HG03175 (cell line): ENCODE measurements at regions not wholly inside any gene's neighbourhood (a gene's known extent, or its start where the extent isn't known, plus 50 kb on each side); places are given as distances from the start of the nearest gene placed in this dataset.
"Not testable (repeated sequence)": the region's sequence is repeated elsewhere in the genome, so short reads cannot be mapped to it uniquely, and the experiment has no call there.

Source experiments
- ATAC-seq: cut with Tn5 transposase; IDR thresholded peaks from one replicate; pipeline ENCODE4 v1.9.1; 2021; ENCODE audit warnings: mild to moderate bottlenecking, moderate library complexity; ENCODE audit not compliant: unreplicated experiment

- no peak for ATAC-seq
Observed at GRCh38 chr1:114270718-114271117, 117.0 kb upstream of the SYT6 start.

GRCh38 chr1:114270282-114270681 is 116.6 kb upstream of the SYT6 start:
- ATAC-seq, result no peak

- ATAC-seq, result no peak
Observed at GRCh38 chr1:114269539-114269938, 115.9 kb upstream of the SYT6 start.

- peak; percentile 97 for ATAC-seq
Observed at GRCh38 chr1:114263343-114263742, 109.7 kb upstream of the SYT6 start.

- no peak for ATAC-seq
Observed at GRCh38 chr1:114262337-114262736, 108.7 kb upstream of the SYT6 start.

GRCh38 chr1:114260805-114261484 is 107.3 kb upstream of the SYT6 start:
- no peak for ATAC-seq

GRCh38 chr1:114259511-114260160 is 106.0 kb upstream of the SYT6 start:
- ATAC-seq, result no peak

GRCh38 chr1:114258633-114259032 is 105.0 kb upstream of the SYT6 start:
- ATAC-seq, result no peak

- ATAC-seq, result no peak
Observed at GRCh38 chr1:114258074-114258473, 104.4 kb upstream of the SYT6 start.

- no peak for ATAC-seq
Observed at GRCh38 chr1:114257554-114257953, 103.9 kb upstream of the SYT6 start.

- no peak for ATAC-seq
Observed at GRCh38 chr1:114253900-114254299, 100.2 kb upstream of the SYT6 start.

GRCh38 chr1:114251573-114251939 is 97.9 kb upstream of the SYT6 start:
- ATAC-seq, result no peak

GRCh38 chr1:114250683-114251572 is 97.3 kb upstream of the SYT6 start:
- no peak for ATAC-seq

- ATAC-seq, result no peak
Observed at GRCh38 chr1:114249691-114250090, 96.0 kb upstream of the SYT6 start.

GRCh38 chr1:114248162-114248561 is 94.5 kb upstream of the SYT6 start:
- no peak for ATAC-seq

- ATAC-seq, result not testable (repeated sequence)
Observed at GRCh38 chr1:114242531-114243210, 89.0 kb upstream of the SYT6 start.

GRCh38 chr1:114238053-114238452 is 84.4 kb upstream of the SYT6 start:
- ATAC-seq, result no peak

- ATAC-seq, result no peak
Observed at GRCh38 chr1:114236517-114236916, 82.8 kb upstream of the SYT6 start.

- ATAC-seq, result no peak
Observed at GRCh38 chr1:114235960-114236359, 82.3 kb upstream of the SYT6 start.

GRCh38 chr1:114235281-114235680 is 81.6 kb upstream of the SYT6 start:
- no peak for ATAC-seq

GRCh38 chr1:114234408-114235124 is 80.9 kb upstream of the SYT6 start:
- peak; percentile 68 for ATAC-seq
